Endothelial cell of umbilical vein (primary cell): ENCODE measurements at regions not wholly inside any gene's neighbourhood (a gene's known extent, or its start where the extent isn't known, plus 50 kb on each side); places are given as distances from the start of the nearest gene placed in this dataset.

Experiments
- BruUV-seq: library from RNA; stranded (reverse); fragments of 400-500 nt; replicated peaks from 2 replicates; lab custom pipeline; 2021; lab: Mats Ljungman, UMichigan
- CTCF ChIA-PET: fragments of 300-600, 350-600 bp; sonication (Branson Sonifier 250); formaldehyde crosslinking; loops from one replicate; lab custom pipeline; 2021; ENCODE audit warnings: antibody characterized with exemption, inconsistent platforms; lab: Charles Lee
- POLR2A ChIA-PET: fragments of 300-600, 350-600 bp; sonication (Branson Sonifier 250); formaldehyde crosslinking; loops from one replicate; lab custom pipeline; 2021; ENCODE audit warnings: antibody characterized with exemption, inconsistent platforms; lab: Charles Lee
- DNase-seq: peaks from one replicate; pipeline ENCODE4 v3.0.0-alpha.2; 2011; ENCODE audit warnings: low read depth, low spot score
- FAIRE-seq: peaks from 2 replicates; lab custom pipeline; 2011; peaks lifted over from hg19 to GRCh38; lab: Jason Lieb, UNC
- H2AFZ ChIP-seq: 2 replicates; pipeline ENCODE4 v1.6.0; 2012; ENCODE audit warnings: low read depth, low read length, control low read depth, inconsistent platforms
- H3K27ac ChIP-seq: 2 replicates; pipeline ENCODE4 v1.5.1; 2011; ENCODE audit warnings: low read depth, mild to moderate bottlenecking, control low read depth, low read length, moderate library complexity; ENCODE audit not compliant: insufficient read depth
- H3K27me3 ChIP-seq, 2 experiments: 2 replicates each; pipeline versions ENCODE4 v1.6.0 to v1.6.1; 2011; ENCODE audit warnings: low read length in 2 of 2, mixed read lengths in 1 of 2; ENCODE audit not compliant: control insufficient read depth in 2 of 2, insufficient read depth in 2 of 2
- H3K36me3 ChIP-seq, 2 experiments: 2 replicates in 1 of 2; 3 replicates in 1 of 2; pipeline ENCODE4 v1.5.1; 2011; ENCODE audit warnings: low read length in 2 of 2, mild to moderate bottlenecking in 1 of 2, moderate library complexity in 1 of 2; ENCODE audit not compliant: control insufficient read depth in 2 of 2, insufficient read depth in 2 of 2; ENCODE audit errors: extremely low read depth in 1 of 2
- H3K4me1 ChIP-seq: 3 replicates; pipeline ENCODE4 v1.5.1; 2011; ENCODE audit warnings: mild to moderate bottlenecking, low read length; ENCODE audit not compliant: control insufficient read depth, insufficient read depth; ENCODE audit errors: extremely low read depth
- H3K4me2 ChIP-seq: 2 replicates; pipeline ENCODE4 v1.6.1; 2011; ENCODE audit warnings: low read length, control low read depth, mixed read lengths; ENCODE audit not compliant: insufficient read depth
- H3K4me3 ChIP-seq, 3 experiments: fragments of 200-600 bp in 1 of 3; sonication (generic), shearing (Covaris generic) in 1 of 3; replicated peaks in 1 of 3; 2 replicates each; pipeline ENCODE4 v1.5.1; 2011 to 2016; ENCODE audit warnings: control low read depth in 3 of 3, low read length in 3 of 3, mild to moderate bottlenecking in 2 of 3, inconsistent platforms in 1 of 3, low read depth in 1 of 3, moderate library complexity in 1 of 3; ENCODE audit not compliant: insufficient read depth in 1 of 3
- H3K79me2 ChIP-seq: 2 replicates; pipeline ENCODE4 v1.6.0; 2012; ENCODE audit warnings: low read length, inconsistent platforms; ENCODE audit not compliant: control insufficient read depth, insufficient read depth
- H3K9ac ChIP-seq: replicated peaks from 2 replicates; pipeline ENCODE3; 2011; ENCODE audit warnings: low read length, control low read depth; ENCODE audit not compliant: insufficient read depth; ENCODE audit errors: extremely low read depth
- H3K9me1 ChIP-seq: replicated peaks from 3 replicates; pipeline ENCODE4 v1.6.0; 2011; ENCODE audit warnings: mild to moderate bottlenecking, low read length; ENCODE audit not compliant: control insufficient read depth, insufficient read depth; ENCODE audit errors: extremely low read depth
- H3K9me3 ChIP-seq: replicated peaks from 2 replicates; pipeline ENCODE4 v1.5.1; 2012; ENCODE audit warnings: low read length, inconsistent platforms; ENCODE audit not compliant: control insufficient read depth, insufficient read depth
- H4K20me1 ChIP-seq: replicated peaks from 2 replicates; pipeline ENCODE3; 2011; ENCODE audit warnings: mild to moderate bottlenecking, low read length; ENCODE audit not compliant: control insufficient read depth, insufficient read depth; ENCODE audit errors: extremely low read depth
- EZH2 ChIP-seq: IDR thresholded peaks from 2 replicates; pipeline ENCODE4 v1.6.1; 2012; ENCODE audit warnings: borderline replicate concordance, low read depth, mild to moderate bottlenecking, moderate library complexity, low read length, inconsistent platforms; ENCODE audit not compliant: severe bottlenecking
- FOS ChIP-seq: IDR thresholded peaks from 2 replicates; pipeline ENCODE4 v1.6.1; 2011; ENCODE audit warnings: mild to moderate bottlenecking, low read length, moderate library complexity, borderline replicate concordance; ENCODE audit not compliant: insufficient read depth
- GATA2 ChIP-seq: IDR thresholded peaks from 2 replicates; pipeline ENCODE4 v1.7.0; 2011; ENCODE audit warnings: low read depth, mild to moderate bottlenecking, moderate library complexity, mixed read lengths, low read length; ENCODE audit not compliant: insufficient read length, insufficient read depth
- JUN ChIP-seq: IDR thresholded peaks from 2 replicates; pipeline ENCODE4 v1.6.1; 2011; ENCODE audit warnings: borderline replicate concordance, low read depth; ENCODE audit not compliant: insufficient read length, insufficient read depth
- MAX ChIP-seq: IDR thresholded peaks from 2 replicates; pipeline ENCODE4 v1.6.1; 2011; ENCODE audit not compliant: insufficient read depth, insufficient read length
- MYC ChIP-seq: IDR thresholded peaks from one replicate; pipeline ENCODE4 v1.6.1; 2011; ENCODE audit warnings: mild to moderate bottlenecking, low read depth, low read length
- POLR2A ChIP-seq: IDR thresholded peaks from 2 replicates; pipeline ENCODE4 v1.6.1; 2012; ENCODE audit warnings: low read depth, mild to moderate bottlenecking, control low read depth, low read length
- POLR2AphosphoS5 ChIP-seq: IDR thresholded peaks from 2 replicates; pipeline ENCODE4 v1.6.1; 2012; ENCODE audit warnings: low read depth, mild to moderate bottlenecking, control low read depth, low read length, moderate library complexity; ENCODE audit not compliant: insufficient read depth
- dilution Hi-C: fragments of 300-500 bp; cut with MboI; formaldehyde crosslinking; loops from one replicate; pipeline ENCODE4 v1.15.0; 2019; ENCODE audit warnings: low sequenced_read_pairs; ENCODE audit not compliant: extremely low pct_ligation_motif_present
- intact Hi-C: fragments of 100-400 bp; cut with micrococcal nuclease; formaldehyde crosslinking; loops from one replicate; pipeline ENCODE4 v1.10.0; 2022
- TF ChIP-seq, protein P1 (sequence below), 2 donors: IDR thresholded peaks; 1 replicate in 1 of 2; 2 replicates in 1 of 2; pipeline ENCODE4 v1.5.1; 2011; ENCODE audit warnings: low read length in 2 of 2, mild to moderate bottlenecking in 2 of 2, moderate library complexity in 2 of 2, control low read depth in 1 of 2, inconsistent platforms in 1 of 2, low read depth in 1 of 2; ENCODE audit not compliant: insufficient read depth in 1 of 2; ENCODE audit errors: extremely low read depth in 1 of 2

- H3K9me3 ChIP-seq: no peaks in the 10 kb centered on the region
- no peak overlapping the region for H3K27ac ChIP-seq
- ChIA-PET POLR2A (no interaction called here), CTCF (no interaction called here)
- BruUV-seq: no TSS peak
- no peak for FAIRE-seq
- H4K20me1 ChIP-seq: no peaks in the 10 kb centered on the region
- H2AFZ ChIP-seq: no peak overlapping the region
- no peak overlapping the region for H3K4me2 ChIP-seq
- TF ChIP-seq FOS (no peak), GATA2 (no peak), MAX (no peak), EZH2 (no peak), JUN (no peak), POLR2AphosphoS5 (no peak), POLR2A (no peak)
- DNase-seq: no peak
- no peaks in the 10 kb centered on the region for H3K27me3 ChIP-seq
- no peak overlapping the region for H3K9ac ChIP-seq
- no peaks in the 10 kb centered on the region for H3K4me1 ChIP-seq
- dilution Hi-C loops: no loop called here
- intact Hi-C loops: no loop called here
- H3K79me2 ChIP-seq: no peaks in the 10 kb centered on the region
- no peak overlapping the region for H3K4me3 ChIP-seq
- H3K36me3 ChIP-seq: no peaks in the 10 kb centered on the region
- H3K9me1 ChIP-seq: no peaks in the 10 kb centered on the region
Observed at GRCh38 chr1:91078859-91079258, 57.0 kb upstream of the ZNF644 start.

DNA sequence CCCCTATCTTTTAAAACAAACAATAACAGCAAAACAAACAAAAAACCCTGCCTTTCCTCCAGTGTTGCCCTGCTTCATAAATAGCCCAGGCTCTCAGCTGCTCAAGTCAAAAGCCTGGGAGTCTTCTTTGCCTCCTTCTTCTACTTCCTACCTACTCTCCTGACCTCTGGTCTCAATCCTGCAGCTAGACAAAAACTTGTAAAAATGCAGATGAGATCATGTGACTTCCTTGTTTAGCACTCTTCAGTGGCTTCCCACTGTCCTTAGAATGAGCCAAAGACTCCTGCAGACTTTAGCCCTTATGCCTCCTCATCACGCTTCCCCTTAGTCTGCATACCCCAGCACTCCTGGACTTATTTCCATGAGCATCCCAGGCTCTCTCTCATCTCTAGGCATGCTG is 55.0 kb upstream of the ZNF644 start:
- no peak overlapping the region for H2AFZ ChIP-seq
- no peak for DNase-seq
- ChIA-PET POLR2A (no interaction called here), CTCF (interaction anchor here (1.0 to 1.2 kb wide), 2 partner anchors 11 to 88 kb away, joined by 3 read pairs; no protein-coding TSS in a partner anchor)
- H3K4me1 ChIP-seq: no peaks in the 10 kb centered on the region
- intact Hi-C loops (no loop called here), dilution Hi-C loops (no loop called here)
- H3K36me3 ChIP-seq: no peaks in the 10 kb centered on the region
- H4K20me1 ChIP-seq: no peaks in the 10 kb centered on the region
- no peak overlapping the region for H3K27ac ChIP-seq
- no peak overlapping the region for H3K9ac ChIP-seq
- no peaks in the 10 kb centered on the region for H3K79me2 ChIP-seq
- H3K9me1 ChIP-seq: no peaks in the 10 kb centered on the region
- BruUV-seq: no TSS peak
- no peaks in the 10 kb centered on the region for H3K27me3 ChIP-seq
- no peaks in the 10 kb centered on the region for H3K9me3 ChIP-seq
- no peak overlapping the region for H3K4me3 ChIP-seq
- TF ChIP-seq, protein P1, sequence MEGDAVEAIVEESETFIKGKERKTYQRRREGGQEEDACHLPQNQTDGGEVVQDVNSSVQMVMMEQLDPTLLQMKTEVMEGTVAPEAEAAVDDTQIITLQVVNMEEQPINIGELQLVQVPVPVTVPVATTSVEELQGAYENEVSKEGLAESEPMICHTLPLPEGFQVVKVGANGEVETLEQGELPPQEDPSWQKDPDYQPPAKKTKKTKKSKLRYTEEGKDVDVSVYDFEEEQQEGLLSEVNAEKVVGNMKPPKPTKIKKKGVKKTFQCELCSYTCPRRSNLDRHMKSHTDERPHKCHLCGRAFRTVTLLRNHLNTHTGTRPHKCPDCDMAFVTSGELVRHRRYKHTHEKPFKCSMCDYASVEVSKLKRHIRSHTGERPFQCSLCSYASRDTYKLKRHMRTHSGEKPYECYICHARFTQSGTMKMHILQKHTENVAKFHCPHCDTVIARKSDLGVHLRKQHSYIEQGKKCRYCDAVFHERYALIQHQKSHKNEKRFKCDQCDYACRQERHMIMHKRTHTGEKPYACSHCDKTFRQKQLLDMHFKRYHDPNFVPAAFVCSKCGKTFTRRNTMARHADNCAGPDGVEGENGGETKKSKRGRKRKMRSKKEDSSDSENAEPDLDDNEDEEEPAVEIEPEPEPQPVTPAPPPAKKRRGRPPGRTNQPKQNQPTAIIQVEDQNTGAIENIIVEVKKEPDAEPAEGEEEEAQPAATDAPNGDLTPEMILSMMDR (IDR thresholded peaks at IDR 0.05; ENCODE audit: extremely low read depth in 1 of 2, insufficient read depth in 1 of 2, low read depth in 1 of 2, low read length in 2 of 2): no peak
- no peak for TF ChIP-seq EZH2
- no peak for TF ChIP-seq POLR2AphosphoS5
- TF ChIP-seq MYC: no peak
- FAIRE-seq: no peak
- H3K4me2 ChIP-seq: no peak overlapping the region
